Hematopoietic multipotent progenitor cell treated with erythropoietin and hydrocortisone succinate and interleukin-3 and kit ligand, for 6 days (in vitro differentiated cells): ENCODE measurements at regions not wholly inside any gene's neighbourhood (a gene's known extent, or its start where the extent isn't known, plus 50 kb on each side); places are given as distances from the start of the nearest gene placed in this dataset.

Source experiments
- DNase-seq: peaks from one replicate; pipeline ENCODE4 v3.0.0-alpha.2; 2015

DNA sequence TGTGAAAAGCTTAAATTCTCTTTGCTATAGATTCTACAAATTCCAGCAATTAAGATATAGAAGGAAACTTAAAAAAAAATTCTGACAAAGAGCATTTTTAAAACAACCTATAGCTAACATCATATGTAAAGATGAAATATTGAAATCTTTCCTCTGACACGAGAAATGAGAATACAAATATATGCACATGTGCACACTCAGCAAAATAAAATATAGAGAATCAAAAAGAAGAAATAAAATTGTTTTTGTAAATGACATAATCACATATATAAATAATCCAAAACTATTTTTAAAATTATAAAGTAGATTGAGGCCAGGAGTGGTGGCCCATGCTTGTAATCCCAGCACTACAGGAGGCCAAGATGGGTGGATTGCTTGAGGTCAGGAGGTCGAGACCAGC, 265.1 kb downstream of the IRX2 start:
- DNase-seq, result no peak

DNA sequence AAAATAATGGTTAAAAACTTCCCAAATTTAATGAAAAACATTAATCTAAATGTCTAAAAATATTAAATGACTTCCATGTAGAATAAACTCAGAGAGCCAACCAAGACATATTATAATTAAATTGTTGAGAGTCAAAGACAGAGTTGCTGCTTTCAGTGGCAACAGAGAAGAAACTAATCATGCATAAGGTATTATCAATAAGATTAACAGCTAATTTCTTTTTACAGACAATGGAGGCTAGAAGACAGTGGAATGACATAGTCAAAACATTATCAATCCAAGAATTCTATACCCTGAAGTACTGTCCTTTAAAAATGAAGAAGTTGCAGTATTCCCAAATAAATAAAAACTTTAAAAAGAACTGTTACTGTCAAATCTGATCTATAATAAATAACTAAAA, 268.7 kb downstream of the IRX2 start:
- DNase-seq, result no peak

DNA sequence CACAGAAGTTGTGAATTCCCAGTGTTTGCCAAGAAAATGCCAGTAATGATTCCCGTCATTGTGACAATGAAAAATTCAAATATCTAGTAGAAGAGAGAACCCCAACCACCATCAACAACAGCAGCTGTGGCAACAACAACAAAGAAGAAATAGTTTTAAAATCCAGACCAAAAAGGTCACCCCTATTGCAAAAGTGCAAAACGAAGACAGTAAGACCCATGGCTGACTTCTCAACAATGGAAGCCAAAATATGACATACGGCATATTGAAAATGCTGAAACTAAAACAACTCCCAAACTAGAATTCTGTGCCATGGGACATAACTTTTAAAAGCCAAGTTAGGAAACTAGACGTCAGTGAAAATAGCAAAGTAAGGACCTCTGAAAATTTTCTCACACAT, 270.6 kb downstream of the IRX2 start:
- no peak for DNase-seq

DNA sequence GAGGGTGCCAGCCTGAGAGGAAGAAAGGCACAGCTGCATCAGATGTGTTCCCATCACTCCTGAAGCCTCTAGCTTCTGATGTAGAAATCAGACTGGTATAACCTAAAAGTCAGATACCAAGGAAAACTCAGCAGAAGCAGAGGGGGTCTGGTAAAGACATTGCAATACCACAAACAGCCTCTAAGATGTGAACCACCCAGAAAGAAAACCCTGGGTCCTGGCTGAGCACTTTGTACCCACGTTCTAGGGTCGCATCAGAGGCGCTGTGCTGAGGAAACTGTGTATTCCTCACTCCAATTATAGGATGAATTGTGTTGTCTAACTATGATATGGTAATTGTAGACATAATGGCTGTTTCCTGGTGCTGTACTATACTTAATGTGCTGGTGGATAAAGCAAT, 275.6 kb downstream of the IRX2 start:
- DNase-seq, result no peak

DNA sequence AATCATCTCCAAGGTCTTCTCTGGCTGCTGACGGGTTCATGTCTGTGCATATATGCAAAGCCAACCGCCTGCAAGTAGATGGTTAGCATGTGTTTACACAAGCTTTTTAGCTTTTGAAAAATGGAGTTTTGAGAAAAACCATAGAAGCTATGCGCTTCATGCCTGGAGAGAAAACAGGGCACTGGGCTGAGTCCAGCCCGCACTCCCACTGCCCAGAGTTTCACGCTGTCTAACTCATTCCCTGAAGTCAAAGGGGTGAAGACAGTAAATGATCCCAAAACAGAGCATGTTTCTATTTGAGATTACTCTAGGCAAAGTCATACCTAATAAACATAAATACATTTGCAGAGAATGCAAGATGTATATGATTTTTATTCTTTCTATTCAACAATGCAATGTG, 278.8 kb downstream of the IRX2 start:
- no peak for DNase-seq

DNA sequence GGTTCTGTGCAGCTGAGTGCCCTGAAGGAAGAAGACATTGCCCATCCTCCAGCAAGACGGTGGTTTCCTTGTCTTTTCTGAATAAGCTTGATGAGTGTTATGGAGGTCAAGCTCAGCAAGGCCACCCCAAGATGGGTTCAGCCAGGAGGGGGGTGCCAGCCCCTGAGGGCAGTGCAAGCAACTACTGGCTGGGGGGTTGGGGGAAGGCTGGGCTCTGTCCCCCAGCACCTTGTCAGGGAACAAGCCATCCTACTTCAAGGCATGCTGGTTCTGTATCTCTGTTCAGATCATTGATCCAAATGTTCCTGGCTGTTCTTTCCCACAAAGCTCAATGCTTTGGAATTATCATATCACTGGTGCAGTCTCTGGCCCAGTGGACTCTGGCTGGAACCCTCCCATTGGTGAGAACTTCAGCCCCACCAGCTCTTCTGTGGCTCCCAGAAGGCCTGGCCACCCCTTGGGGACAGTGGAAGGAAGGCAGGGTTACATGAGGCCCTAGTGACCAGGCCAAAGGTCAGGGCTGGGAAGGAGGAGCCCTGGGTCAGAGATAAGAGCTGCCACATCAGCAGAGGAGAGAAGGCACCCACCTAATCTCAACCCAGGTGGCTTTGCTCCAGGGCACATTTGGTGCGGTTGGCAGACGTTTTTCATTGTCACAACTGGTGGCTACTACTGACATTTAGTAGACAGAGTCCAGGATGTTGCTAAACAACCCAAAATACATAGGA, 280.2 kb downstream of the IRX2 start:
- DNase-seq, result no peak

DNA sequence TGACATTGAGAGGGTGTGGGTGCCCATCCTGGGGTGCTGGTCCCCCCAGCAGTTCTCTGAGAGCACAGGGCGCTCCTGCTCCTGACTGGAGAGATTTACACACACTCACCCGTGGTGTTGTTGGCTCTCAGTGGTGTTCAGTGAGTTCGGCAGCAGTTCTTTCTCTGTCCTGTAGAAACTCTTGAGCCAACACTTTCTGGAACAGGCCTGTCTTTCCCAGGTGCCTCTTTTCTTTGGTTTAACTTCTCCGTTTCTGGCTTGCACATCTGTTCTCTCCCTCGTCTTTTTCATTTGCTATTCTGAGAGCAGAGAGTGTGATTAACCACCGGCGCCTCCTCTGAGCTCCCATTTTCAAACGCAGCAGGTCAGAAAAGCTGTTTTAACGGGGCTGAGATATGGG, 284.5 kb downstream of the IRX2 start:
- DNase-seq, result no peak

DNA sequence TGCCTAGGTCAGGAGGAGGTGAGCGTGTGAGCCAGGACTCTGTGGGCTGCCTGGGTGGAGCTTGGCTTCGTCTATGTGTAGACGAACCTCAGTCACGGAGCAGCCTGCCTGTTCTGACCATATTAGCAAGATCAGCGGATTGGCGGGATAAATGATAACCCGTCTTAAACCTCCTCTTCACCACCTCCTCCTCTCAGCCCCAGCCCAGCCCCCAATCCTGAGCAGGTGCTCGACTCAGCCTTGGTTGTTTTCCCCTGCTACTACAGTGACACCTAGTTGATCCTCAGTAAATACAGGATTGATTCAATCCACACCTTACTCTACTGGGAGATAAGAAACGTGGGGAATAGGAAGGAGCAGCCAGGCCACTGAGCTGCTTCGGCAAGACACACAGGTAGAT, 286.1 kb downstream of the IRX2 start:
- no peak for DNase-seq

DNA sequence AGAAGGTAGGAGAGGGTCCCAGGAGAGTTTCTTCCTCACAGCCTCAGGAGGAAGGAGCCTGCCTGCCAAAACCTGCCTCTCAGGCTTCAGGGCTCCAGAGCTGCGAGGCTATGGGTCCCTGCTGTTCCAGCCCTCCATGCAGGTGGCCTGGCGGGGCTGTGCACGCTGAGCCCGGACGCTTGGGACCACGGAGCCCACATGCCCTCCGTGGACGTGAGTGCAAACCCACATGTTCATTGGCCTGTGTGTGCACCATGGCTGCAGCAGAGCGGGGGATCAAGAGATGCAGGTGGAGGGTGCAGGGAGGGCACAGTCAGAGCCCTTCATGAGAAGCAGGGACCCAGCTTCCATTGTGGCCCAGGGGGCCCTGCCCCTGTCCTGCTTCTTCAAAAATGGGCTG, 287.3 kb downstream of the IRX2 start:
- no peak for DNase-seq

DNA sequence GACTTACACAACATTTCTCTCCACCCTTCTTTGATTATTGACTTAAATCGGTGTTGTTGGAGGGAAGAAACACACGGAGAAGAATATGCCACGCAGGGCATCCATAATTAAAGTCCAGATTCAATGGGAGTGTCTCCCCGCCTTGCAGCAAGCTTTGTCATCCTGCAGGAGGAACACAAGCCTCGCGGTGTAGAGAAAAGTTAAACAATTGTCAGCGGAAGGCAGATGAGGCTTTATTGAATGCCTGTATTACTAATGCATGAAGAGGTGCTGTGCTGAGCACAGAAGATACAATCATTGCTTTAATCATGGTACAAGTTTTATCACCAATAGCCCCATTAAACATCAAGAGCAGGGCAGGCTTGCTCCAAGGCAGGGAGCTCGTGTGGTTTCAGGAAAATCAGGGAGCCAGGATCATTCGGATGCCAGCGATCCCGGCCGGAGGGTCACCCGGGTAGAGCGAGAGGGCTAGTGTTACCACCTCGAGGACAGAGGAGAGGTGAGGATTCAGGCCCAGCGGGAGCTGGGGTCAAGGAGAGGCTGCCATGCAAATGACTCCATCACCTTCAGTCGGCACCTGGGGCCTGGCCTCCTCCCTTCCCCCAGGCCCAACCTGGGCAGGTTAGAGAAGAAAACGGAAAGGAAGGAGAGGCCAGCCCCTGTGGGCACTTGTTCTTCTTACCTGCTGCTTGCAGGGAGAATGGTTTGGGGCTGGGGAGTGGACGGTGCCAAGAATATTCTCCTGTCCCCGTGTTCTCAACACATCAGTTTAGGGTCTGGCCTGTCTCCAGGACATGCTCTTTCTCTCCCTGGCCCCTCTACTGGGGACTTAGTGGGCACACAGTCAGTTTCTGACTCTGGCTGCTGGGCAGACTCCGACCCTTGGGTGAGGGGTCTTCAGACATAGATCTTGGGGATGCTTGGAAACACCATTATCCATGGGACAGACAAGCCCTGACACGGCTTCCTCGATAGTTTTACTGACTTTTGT, 289.5 kb downstream of the IRX2 start:
- no peak for DNase-seq

DNA sequence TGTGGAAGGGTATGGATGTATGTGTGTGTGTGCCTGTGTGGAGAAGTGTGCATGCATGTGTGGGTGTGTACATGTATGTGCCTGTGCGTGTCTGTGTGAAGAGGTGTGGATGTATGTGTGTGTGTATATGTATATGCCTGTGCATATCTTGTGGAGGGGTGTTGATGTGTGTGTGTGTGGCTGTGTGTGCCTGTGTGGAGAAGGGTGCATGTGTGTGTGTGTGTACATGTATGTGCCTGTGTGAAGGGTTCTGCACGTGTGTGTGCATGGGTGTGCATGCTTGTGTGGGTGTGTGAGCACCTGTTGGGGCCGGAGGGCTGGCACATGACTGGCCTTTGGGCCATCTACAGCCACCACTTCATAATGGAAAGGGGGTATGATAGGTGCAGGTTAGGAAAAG, 291.4 kb downstream of the IRX2 start:
- no peak for DNase-seq

DNA sequence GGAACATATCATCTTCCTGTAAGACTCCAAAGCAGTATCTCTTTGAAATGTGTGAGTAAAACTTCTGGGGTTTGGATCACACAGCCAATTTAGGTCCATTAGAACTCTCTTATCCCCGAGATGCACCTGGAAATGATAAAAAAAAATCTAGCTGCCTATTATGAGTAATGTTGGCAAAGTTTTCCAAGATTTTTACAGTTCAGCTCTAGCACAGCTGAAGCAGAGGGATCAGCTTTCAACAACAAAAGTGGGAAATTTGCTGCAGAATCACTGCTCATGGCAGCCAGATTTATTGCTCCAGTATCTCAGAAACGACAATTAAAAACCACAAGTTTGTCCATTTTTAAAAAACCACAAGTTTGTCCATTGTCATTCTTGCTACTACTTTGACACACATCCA, 292.2 kb downstream of the IRX2 start:
- DNase-seq, result no peak

DNA sequence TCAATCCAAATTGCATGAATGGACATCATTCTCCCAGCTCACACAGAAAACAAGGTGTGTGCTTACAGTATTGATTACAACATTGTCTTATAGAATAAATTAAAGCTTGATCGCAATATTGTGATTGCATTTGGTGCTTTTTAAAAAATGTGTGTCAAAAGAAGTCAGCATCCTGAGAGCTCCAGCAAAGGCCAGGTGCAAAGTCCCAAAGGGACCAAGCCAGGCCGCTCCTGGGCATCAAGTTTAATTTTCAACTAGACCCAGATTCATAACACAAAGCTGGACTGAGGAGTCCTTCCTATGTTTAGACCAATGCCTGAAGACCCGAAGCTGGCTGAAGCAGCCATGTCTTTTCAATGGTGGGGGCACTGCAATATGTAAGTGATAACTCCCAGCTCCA, 295.6 kb downstream of the IRX2 start:
- no peak for DNase-seq

DNA sequence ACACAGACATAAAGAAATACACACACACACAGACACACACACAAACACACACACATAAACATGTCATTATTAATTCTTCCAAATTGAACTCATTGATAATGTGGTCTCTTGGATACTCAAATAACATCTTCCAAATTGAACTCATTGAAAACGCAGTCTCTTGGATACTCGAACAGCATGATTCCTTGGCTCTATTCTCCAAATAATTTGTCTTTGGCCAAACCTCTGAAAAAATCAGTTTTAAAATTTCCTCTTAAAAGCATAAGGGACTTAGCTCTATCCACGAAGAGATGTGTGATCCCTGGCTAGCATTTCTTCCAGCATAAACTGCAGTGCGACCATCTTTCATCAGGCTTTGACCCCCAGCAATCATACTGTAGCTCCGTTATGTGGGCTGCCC, 296.6 kb downstream of the IRX2 start:
- DNase-seq, result no peak

DNA sequence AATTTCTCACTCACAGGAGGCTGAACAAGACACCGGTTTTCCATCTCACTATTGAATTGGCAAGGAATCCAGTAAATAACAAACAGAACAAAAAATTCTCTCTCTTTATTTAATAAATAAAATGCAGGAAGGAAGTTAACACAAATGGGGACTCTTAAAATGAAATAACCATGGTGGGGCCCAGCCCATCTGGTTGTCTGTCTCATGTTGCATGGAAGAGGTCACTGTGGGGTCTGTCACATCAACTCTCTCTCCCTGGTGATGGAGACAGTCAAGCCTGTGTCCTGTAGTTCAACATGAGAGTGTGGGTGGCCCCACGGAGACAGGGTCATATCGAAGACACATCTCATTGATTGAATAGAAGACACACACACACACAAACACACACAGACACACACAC, 297.7 kb downstream of the IRX2 start:
- no peak for DNase-seq

DNA sequence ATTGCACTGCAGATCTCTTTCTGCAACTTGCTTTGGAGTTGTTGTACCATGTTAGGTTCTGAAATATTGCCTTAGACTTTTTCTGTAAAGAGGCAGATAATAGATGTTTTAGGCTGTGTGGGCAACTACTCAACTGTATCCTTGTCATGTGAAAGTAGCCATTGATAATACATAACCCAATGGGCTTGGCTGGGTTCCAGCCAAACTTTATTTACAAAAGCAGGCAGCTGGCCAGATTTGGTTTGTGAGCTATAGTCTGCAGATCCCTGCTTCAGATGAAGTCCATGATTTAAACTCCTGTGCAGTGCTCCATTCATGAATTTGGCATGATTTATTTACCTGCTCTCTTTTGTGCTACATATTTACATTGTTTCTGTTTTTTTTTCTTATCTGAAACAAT, 300.4 kb downstream of the IRX2 start:
- no peak for DNase-seq

DNA sequence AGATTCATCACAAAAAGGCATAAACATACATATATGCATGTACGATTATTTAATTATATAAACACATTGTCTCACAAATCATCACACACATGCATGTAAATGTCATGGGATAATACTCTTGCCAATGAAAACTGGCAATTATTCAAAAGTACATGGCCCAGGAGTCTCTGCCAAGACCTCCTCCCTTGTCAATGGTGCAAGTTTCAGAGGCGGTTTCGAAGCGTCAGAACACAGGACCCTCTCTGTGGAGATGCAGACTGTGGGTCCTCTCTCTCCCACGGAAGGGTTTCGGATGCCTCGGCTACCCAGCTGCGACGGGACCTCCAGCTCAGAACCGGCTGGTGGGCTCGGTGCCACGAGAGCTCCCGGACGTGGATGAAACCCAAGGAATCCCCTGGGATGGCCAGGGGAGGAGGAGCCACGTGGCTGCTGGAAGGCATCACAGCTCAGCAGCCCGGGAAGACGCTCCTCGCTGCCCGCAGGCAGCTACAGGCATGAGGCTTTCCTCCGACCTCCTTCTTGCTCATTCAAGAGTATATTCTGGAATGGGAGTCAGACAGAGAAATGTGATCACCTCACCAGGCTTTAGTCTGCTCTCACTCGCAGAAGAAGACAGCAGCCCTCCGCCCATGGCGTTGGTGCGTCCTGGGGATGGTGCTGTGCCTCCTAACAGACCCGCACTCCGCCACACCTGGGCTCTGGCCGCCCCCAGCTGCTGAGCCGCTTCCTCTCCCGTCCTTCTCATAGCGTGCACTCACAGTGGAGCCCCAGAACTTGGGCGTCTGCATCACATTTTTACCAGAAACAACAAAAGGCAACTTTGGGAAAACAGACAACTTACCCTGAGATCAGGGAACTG, 308.8 kb downstream of the IRX2 start:
- no peak for DNase-seq

DNA sequence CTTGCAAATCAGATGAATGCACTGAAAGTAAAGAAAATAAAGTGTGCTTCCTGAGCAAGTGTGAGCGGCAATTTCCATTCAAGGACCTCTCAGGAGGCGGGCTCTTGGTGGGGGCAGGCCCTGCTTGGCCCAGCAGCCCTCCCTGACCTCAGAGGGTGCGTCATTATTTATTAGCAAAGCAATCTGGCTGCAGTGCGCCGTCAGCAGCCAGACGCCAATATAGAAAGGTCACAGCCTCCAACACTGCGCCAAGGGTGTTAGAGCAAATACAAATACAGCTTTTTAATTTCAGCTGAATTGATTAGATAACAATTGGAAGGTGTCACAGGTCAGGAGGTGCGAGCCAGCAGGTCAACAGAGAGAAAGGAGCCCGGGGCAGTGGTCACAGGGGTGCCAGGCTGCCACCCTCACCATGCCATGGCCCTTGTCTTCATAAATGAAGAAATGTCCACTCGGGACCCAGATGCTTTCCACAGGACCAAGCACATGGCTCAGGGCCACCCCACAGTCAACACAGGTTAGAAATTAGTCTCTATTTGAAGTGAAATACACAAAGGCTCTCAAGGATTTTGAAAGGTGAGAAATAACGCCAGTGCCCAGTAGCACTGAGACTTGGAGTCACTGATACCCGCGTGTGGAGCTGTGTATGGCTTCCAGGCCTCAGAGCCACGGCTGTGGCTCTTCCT, 309.8 kb downstream of the IRX2 start:
- no peak for DNase-seq

DNA sequence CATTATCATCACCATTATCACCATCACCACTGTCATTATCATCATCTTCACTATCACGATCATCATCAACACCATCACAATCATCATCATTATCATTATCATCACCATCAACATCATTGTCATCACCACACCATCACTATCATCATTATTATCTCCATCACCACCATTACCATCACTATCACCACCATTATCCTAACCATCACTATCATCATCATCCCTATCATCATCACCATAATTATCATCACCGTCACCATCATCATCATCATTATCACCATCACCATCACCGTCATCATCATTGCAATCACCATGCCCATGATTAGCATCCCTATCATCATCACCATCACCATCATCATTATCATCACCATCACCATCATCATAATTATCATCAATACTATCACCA, 311.9 kb downstream of the IRX2 start:
- no peak for DNase-seq

DNA sequence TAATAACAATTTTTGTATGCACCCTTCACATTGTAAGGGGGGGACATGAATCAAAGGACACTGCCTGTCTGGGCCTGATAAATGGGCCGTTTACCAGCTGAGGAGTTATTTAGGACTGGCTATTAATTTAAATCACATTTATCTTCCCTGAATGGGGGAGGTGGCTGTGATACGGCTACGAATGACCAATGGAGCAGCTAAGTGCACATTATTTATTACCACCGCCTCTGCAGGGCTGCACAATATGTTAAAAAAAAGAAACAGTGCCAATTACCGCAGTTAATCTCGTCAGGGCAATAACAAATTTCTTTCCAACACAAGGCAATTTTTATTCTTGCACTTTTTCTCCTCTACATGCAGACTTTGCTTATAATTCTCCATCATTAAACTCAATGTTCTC, 318.4 kb downstream of the IRX2 start:
- no peak for DNase-seq

DNA sequence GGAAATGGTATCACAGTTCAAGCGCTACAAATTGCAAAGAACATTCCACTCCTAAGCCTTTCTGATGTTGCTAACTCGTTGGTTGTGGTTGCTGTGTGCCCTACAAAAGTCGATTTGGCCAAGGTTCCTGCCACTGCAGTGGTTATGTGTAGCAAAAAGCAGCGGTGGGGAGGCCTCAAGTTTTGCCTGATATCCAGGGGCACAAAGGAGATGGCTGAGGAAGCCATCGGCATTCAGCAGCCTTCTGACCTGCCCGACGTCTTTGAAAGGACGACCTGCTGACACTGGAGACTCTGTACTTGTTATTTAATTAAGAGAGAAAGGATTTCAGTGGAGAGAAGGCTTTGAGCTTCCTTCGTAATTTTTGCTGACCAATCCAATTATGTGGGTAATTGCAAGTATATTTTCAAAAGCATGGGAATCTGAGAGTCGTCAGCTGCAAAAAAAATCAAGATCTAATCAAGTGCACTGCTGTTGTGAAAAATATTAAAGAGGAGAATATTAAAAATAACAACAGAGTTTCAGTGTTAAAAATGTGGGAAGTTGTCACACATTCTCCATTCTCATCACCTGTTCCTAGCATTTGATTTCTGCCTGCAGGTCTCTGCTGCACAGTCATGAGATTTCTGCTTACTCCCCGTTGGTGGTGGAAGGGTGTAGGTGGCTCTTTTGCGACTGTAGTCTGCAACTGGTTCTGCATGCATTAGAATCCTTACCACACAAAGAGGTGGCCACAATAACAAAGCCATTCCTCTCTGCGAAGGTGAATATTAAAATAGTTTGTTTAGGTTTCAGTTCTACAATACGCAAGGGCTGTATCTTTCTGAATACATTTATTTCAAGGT, 319.2 kb downstream of the IRX2 start:
- no peak for DNase-seq

DNA sequence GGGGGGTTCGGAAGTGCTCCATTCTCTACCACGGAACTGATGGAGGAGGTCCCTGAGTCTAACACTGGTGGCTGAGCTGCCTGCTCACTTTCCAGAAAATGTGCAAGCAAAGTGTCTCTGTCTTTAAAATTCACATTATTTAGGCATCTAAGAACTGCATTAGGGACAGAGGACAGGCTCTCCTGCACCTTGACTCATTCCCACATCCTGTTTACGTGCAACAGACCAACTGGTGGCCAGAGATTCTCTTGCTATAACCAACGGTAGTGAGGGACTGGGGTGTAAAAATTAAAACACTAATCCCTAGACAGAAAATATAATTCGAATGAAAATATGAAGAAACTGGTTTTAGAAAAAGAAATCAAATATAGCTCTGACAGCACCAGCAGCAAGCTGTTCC, 320.9 kb downstream of the IRX2 start:
- DNase-seq, result no peak
